ENCODE measurements at regions not wholly inside any gene's neighbourhood (a gene's known extent, or its start where the extent isn't known, plus 50 kb on each side); places are given as distances from the start of the nearest gene placed in this dataset.

DNA sequence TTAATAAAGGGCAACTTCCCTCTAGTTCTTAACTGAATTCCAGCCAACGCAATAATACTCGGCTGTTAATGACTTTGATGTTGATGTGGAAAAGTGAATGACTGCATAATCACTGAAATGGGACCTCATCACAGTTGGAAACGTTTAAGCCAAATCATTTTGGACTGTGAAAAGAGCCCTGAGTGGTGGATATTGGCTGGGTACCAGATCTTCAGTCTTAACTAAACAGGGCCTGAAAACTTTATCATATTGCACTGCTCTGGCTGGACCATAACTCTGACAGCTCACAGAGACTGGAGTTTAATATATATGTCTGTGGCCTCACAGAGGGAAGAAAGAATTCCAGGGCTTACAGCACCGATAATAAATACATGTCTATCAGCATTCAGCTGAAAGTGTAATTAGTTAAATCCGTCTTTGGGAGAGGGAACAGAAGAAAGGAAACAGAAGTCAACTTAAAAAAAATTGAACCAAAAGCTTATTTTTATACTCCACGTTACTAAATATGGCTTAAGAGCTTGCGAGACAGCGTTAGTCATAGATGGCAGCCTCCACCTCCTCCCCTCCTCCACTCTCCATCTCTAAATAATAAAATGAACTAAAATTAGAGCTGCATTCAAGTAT is 222.3 kb upstream of the CDIN1 start:
- Mint-ChIP-seq H3K9me3 (ENCODE audit: unreplicated experiment) (no peaks in the 10 kb centered on the region), H3K27ac (ENCODE audit: unreplicated experiment) (no peak overlapping the region), H3K27me3 (ENCODE audit: unreplicated experiment) (no peaks in the 10 kb centered on the region), H3K4me1 (ENCODE audit: unreplicated experiment) (peaks cover 3% of the 10 kb centered on the region), H3K4me3 (ENCODE audit: unreplicated experiment) (no peak overlapping the region), H3K36me3 (ENCODE audit: low read depth, unreplicated experiment) (no peaks in the 10 kb centered on the region)
- DNase-seq (ENCODE audit: low spot score): no peak
- TF ChIP-seq CTCF (IDR thresholded peaks at IDR 0.05; ENCODE audit: unreplicated experiment): no peak

GRCh38 chr15:36358094-36358493 is 221.3 kb upstream of the CDIN1 start:
- no peak for DNase-seq (ENCODE audit: low spot score)
- TF ChIP-seq CTCF (IDR thresholded peaks at IDR 0.05; ENCODE audit: unreplicated experiment): no peak
- Mint-ChIP-seq H3K27ac (ENCODE audit: unreplicated experiment) (no peak overlapping the region), H3K27me3 (ENCODE audit: unreplicated experiment) (no peaks in the 10 kb centered on the region), H3K9me3 (ENCODE audit: unreplicated experiment) (no peaks in the 10 kb centered on the region), H3K4me3 (ENCODE audit: unreplicated experiment) (no peak overlapping the region), H3K4me1 (ENCODE audit: unreplicated experiment) (peaks cover 3% of the 10 kb centered on the region), H3K36me3 (ENCODE audit: low read depth, unreplicated experiment) (no peaks in the 10 kb centered on the region)

GRCh38 chr15:36358523-36358922 is 220.9 kb upstream of the CDIN1 start:
- Mint-ChIP-seq H3K4me1 (ENCODE audit: unreplicated experiment) (peaks cover 3% of the 10 kb centered on the region), H3K9me3 (ENCODE audit: unreplicated experiment) (no peaks in the 10 kb centered on the region), H3K36me3 (ENCODE audit: low read depth, unreplicated experiment) (no peaks in the 10 kb centered on the region), H3K27ac (ENCODE audit: unreplicated experiment) (no peak overlapping the region), H3K4me3 (ENCODE audit: unreplicated experiment) (no peak overlapping the region), H3K27me3 (ENCODE audit: unreplicated experiment) (no peaks in the 10 kb centered on the region)
- no peak for DNase-seq (ENCODE audit: low spot score)
- no peak for TF ChIP-seq CTCF (IDR thresholded peaks at IDR 0.05; ENCODE audit: unreplicated experiment)

DNA sequence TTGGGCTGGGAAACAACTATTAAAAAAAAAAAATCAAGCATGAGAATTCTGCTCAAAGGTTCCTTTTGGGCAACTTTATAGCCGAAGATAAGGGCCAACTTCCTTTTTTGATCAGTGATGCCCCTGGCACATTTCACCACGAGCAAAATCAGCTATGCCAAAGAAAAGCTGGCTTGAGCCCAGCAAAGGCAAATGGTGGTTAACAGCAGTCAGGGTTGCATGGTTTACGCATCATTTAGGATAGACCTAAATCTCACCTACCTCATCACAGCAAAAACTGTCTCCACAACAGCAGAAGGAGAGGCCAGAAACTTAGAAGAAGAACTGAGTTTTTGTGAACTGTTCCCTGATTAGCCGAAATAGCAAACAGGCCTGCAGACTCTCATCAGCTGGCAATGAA is 220.1 kb upstream of the CDIN1 start:
- DNase-seq (ENCODE audit: low spot score): no peak
- no peak for TF ChIP-seq CTCF (IDR thresholded peaks at IDR 0.05; ENCODE audit: unreplicated experiment)
- H3K9me3 Mint-ChIP-seq (ENCODE audit: unreplicated experiment): no peaks in the 10 kb centered on the region
- no peaks in the 10 kb centered on the region for H3K36me3 Mint-ChIP-seq (ENCODE audit: low read depth, unreplicated experiment)
- no peaks in the 10 kb centered on the region for H3K27me3 Mint-ChIP-seq (ENCODE audit: unreplicated experiment)
- H3K4me1 Mint-ChIP-seq (ENCODE audit: unreplicated experiment): peaks cover 3% of the 10 kb centered on the region
- H3K27ac Mint-ChIP-seq (ENCODE audit: unreplicated experiment): no peak overlapping the region
- no peak overlapping the region for H3K4me3 Mint-ChIP-seq (ENCODE audit: unreplicated experiment)

DNA sequence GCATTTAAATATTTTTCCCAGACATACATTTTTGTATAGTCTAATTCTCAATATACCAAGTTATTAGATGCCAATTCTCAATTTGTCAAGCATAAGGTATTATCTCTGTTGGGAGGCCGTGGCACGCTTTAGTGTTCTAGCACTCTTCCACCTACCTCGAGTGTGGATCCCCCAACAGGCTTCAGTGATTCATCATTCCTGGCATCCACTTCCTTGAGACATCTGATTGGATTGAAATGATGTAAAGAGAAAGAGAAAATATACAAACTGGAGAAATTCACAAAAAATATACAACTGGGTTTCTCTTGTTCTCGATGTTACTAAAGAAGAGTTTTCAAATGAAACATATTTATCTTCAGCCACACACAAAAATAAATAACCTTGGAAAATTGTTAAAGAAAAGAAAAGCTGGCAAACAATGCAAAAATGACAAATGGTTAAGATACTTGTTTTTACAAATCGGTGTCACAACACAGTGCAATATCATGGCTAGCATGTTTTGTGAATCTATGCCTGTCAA is 218.0 kb upstream of the CDIN1 start:
- H3K4me3 Mint-ChIP-seq (ENCODE audit: unreplicated experiment): no peak overlapping the region
- DNase-seq (ENCODE audit: low spot score): no peak
- H3K4me1 Mint-ChIP-seq (ENCODE audit: unreplicated experiment): peaks cover 3% of the 10 kb centered on the region
- no peaks in the 10 kb centered on the region for H3K27me3 Mint-ChIP-seq (ENCODE audit: unreplicated experiment)
- no peaks in the 10 kb centered on the region for H3K9me3 Mint-ChIP-seq (ENCODE audit: unreplicated experiment)
- H3K36me3 Mint-ChIP-seq (ENCODE audit: low read depth, unreplicated experiment): no peaks in the 10 kb centered on the region
- no peak overlapping the region for H3K27ac Mint-ChIP-seq (ENCODE audit: unreplicated experiment)
- TF ChIP-seq CTCF (IDR thresholded peaks at IDR 0.05; ENCODE audit: unreplicated experiment): no peak
